ENCODE measurements at regions not wholly inside any gene's neighbourhood (a gene's known extent, or its start where the extent isn't known, plus 50 kb on each side); places are given as distances from the start of the nearest gene placed in this dataset.

DNA sequence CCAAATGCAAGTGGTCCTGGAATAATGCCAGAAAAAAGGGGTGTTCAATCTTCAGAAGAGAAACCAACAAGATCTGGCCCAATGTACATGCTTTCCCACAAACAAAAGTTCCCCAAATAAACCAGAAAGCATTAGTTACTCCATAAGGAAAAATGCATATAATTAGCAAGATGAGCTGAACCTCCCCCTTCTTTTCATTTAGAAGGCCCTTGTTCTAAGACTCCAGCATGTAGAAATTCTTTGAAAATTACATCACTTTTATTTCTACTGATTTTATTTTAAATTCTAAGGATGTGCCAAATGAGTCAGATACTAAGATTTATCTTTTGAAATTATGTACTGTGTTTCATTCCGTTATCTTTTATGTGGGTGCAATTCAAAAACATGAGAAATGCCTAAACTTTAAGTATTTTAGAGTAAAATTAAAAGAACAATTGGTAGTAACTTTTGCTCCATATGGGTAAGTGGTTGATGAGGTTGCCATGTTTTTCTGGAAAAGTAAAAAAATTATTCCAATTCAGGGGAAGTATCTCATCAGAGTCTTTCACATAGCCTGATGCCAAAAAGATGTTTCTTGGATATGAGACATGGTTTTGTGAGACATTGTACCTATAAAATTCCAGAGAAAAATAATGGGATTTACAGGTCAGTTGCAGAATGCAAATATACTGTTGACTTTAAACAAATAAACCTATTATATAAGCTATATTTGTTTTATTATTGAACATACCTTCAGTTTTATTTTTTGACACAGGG, 106.5 kb upstream of the CCDC112 start:
- DNase-seq = no peak

DNA sequence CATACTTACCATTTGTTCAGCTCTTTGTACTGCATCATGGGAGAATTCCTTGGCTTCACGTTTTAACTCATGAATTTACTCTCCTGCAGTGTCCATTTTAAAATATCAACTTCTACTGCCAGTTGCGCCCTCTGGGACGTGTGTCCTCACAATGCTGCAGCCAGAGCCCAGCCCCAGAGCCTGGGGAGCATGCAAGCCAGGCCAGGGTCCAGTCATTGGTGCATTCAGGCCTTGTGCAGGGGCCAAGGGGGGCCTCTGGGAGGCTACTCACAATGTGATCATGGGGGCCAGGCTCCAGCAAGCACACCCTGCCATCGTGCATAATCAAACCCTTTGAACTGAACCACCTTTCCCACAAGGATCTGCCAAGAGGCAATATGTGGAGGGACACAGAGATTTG, 105.6 kb upstream of the CCDC112 start:
- DNase-seq = no peak

DNA sequence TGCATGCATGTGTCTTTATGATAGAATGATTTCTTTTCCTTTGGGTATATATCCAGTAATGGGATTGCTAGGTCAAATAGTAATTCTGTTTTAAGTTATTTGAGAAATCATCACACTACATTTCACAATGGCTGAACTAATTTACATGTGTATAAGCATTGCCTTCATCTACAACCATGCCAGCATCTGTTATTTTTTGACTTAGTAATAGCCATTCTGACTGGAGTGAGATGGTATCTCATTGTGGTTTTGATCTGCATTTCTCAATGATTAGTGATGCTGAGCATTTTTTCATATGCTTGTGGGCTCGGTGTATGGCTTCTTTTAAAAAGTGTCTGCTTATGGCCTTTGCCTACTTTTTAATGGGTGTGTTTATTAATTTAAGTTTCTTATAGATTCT, 102.3 kb upstream of the CCDC112 start:
- DNase-seq = no peak

DNA sequence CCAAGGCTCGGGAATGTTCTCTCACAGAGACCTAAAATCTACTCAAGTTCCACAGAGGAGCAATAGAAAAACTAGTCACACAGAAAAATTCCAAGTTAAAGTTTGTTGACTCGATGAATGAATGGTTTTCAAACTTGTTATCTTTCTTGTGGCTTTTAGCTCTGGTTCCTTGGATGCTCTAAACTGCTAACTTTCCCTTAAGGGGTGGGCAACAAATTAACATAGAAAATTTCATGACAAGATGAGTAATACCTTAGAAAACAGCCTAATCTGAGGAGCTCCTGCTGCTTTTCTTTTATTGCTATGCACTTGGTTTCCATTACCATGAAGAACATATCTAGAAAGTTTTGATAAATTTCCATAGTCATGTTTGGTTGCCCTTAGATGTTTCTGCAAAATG, 100.2 kb upstream of the CCDC112 start:
- DNase-seq = no peak

DNA sequence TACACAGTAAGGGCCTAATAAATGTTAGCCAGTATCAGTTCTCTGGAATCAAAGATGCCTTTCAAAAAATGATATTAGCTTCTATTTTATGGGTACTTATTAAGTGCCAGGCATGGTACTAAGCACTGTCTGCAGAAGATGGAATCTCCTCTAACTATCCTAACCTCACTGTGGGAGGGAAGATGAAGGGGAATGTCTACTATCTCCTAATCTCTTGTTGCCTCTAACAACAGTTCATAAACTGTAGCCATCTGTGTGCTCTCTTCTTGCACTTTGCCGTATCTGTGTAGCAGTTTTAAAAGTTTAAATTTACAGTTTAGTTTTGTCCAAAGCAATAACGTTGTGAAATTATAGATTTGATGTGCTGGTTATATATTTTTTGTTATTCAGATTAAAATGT, 99.6 kb upstream of the CCDC112 start:
- DNase-seq = no peak

DNA sequence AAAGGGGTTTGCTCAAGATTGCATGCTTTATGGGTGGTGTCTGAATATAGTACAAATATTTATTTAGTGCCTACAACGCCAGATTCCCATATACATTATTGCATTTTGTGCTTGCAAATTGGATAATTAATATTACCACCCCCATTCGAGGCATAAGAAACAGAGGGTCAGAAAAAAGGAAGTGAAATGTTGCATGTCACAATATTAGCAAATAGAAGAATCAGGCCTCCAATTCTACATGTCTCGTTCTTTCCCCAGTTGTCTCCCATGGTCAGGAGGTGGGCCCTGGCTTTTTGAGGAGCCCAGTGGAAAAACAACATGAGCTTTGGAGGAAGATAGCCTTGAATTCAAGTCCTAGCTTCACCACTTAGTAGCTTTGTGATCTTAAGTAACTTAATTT, 98.1 kb upstream of the CCDC112 start:
- no peak for DNase-seq

DNA sequence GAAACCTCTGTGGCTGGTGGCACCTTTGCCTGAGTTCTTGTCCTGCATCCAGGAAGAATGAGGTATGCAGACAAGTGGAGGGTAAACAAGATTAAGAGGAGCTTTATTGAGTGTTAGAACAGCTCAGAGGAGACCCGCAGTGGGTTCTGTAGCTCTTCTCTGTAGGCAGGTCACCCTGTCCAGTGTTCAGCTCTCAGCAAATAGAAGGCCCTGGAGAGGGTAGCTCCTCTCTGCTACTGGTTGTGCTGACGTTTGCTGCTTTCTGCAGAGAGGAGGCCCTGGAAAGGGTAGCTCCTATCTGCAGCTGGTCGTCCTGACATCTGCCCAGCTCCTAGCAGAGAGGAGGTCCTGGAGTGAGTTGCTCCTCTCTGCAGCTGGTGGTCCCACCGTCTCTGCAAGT, 96.8 kb upstream of the CCDC112 start:
- no peak for DNase-seq

DNA sequence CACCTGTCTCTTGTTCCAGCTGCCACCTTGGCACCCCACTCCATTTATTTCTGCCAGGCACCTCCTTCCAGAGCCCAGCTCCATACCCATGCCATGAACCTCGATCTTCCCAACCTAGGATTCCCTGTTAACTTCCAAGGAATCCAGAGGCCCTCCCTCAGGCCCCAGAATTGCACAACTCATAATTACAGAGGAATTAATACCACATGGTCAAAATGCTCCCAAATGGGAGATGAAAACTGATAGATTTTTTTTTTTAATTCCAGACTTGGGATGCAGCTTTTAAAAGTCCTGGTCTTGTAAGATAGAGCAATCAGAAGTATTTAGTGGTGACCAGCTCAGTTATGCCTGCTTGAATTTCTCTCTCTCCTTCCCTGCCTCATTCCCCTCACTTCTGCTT, 96.2 kb upstream of the CCDC112 start:
- no peak for DNase-seq

DNA sequence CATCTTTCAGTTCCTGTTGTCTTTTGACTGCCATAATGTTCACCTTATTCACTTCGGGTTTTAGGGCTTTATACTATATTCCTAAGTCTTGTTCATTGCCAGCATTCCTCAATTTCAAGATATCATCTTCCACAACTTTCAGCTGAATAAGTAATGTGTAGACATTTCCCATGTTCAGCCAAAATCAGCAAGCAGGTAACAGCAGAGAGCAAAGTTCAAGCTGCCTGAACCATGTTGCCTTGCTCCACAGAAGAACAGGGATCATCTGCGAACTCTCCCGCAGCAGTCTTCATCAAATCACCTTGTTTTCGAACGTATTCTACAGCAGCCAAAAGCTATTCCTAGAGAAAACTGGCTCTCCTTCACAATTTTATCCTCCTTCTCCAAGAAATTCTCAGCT, 95.3 kb upstream of the CCDC112 start:
- DNase-seq = no peak

DNA sequence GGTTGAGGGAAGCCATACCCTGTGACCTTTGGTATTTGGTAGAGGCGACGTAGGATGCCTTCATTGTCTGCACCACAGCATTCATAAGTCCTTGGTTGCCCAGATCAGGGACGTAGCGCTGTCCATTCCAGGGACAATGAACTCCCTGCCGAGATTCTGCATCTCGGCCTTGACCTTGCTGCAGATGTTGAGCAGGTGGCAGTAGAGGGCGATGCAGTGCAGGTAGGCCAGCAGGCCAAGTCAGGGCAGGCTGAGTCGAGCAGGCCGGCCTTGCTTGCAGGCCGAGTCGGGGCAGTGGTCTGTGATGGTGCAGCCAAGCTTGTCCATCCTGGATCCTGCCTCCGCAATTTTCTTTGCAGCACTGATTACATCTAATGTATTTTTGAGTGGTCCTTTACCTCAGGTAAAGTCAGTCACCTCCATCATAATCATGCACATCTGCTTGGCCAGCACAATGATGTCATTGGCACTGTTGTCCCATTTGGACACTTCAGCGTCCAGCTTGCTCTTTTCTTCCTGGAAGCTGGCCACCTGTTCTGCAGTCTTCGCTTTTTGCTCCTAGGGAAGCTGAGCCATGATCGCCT, 93.4 kb upstream of the CCDC112 start:
- no peak for DNase-seq

DNA sequence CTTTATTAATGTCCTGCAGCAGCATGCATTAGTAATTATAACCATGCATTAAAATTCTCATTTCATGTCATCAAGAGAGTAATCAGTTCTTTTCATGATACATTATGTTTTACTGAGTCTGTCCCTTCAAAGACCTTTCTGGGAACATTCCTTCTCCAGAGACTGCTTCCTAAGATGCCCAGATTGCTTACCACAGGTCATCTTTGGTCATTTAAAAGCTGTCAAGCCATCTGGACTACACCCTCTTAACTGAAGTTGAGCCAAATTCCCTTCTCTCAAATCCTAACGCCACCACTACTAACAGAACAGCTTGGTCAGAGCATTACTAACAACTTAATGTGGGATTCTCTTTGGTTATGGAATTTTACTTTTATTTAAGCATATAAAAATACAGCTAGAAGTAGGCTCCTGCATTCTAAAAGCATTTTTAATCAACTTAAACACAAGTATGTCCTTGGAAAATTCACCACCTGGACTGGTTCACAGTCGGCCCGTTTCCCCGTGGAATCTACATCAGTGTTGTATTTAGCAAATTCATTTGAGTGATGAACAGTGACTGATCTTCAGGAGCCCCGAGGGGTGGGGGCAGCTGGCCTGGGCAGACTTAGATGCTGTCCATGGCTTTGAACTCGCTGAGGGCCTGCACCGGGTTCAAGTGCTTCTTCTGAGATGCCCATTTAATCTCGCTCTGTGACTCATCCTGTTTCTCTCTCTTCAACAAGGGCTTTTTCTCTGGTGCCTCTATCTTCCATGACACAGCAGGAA, 92.8 kb upstream of the CCDC112 start:
- DNase-seq = no peak

DNA sequence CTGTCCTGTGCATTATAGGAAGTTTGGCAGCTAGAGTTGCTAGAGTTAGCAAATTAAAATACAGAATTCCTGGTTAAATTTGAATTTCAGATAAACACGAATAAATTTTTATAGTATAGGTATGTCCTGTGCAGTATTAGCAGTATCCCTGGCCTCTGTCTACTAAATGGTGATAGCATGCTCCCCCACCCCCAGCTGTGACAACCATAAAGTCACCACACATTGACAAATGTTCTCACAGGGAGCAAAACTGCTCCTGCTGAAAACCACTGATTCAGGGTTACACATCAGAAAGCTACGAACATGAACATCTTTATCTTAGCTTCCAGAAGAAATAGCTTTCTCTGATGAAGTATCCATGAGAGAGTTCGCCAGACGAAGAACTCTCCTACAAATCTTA, 91.8 kb upstream of the CCDC112 start:
- DNase-seq = no peak

DNA sequence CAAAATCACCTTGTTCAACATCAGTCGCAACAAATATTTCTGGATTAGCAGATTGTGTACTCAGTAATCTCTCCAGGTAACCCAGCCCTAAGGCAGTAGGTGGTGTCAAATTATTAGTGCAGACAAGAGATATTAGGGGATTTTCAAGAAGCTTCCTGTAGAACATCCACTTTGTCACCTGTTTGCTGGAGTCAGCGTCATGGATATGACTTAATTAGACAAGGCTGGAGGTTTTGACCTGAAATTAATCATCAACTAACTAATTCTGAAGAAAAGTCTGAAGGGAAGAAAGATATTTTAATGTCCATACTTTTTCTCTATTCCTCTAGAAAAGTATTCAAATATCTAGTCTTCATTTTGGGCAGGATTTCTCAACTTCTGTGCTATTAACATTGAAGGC, 91.4 kb upstream of the CCDC112 start:
- DNase-seq = no peak

DNA sequence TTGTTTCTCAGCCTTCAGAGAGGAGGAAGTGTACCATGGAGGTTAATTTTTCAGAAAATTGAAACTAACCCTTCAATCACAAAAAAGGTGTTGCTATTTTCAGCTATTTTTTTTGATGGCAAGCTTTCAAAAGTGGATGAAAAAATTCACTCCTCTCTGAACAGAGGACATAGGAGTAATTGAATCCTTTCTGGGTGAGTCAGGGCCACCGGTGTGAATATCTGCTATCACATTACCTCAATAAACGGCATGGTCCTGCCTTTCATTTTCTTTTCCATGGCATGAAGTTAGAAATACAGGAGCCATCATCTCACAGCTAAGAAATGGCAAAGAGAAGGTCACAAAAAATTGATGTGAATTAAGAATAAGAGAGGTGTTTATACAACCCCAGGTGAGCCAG, 90.2 kb upstream of the CCDC112 start:
- no peak for DNase-seq

DNA sequence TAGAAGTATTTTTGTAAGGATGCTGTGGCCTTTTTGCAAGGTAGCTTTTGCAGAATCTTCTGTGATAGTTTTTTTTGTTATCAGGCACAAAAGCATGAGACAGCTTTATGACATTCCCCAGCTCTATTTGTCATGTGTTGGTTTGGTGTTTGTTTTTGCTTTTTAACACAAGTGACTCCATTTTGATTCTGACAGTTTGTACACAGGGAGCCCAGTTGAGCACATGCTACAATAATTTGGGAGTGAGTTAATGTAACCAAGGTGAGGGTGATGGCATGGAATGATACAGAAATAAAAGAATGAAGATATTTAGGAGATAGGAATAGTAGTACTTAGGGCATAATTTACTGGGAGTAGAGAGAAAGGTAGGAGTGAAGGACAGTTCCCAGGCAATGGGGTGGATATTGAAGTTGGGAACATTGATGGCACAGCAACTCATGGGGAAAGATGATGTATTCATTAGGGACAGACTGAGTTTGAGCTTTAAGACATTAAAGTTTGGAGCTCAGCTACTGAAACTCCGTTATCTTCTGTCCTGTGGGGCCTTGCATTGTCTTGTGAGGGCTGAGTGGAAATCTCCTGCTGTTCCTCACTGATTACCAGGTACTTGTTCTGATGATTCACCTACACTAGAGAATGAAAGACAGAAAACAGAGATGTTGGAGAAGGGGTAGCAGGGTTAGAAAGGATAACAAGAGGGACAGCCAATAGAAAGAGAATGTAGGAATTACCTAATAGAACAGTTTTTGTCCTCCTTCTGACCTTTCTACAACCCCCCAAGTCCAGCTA, 88.3 kb upstream of the CCDC112 start:
- no peak for DNase-seq

DNA sequence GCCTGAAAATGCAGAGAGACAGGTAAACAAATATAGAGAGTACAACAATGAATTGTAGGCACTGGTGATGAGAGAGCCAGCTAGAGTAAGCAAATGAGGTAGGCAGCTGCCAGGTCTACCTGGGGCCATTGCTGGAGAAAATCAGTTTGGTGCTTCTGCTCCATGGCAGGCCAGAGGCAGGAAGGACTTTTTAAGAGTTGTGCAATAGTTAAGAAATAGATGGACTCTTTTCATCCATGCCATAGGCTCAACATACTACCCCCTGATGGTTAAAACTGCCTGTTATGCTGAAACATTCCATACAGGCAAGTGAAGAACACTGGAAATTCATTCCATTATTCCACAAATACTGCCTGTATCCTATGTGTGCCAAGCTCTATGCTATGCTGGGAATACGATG, 86.5 kb upstream of the CCDC112 start:
- no peak for DNase-seq

DNA sequence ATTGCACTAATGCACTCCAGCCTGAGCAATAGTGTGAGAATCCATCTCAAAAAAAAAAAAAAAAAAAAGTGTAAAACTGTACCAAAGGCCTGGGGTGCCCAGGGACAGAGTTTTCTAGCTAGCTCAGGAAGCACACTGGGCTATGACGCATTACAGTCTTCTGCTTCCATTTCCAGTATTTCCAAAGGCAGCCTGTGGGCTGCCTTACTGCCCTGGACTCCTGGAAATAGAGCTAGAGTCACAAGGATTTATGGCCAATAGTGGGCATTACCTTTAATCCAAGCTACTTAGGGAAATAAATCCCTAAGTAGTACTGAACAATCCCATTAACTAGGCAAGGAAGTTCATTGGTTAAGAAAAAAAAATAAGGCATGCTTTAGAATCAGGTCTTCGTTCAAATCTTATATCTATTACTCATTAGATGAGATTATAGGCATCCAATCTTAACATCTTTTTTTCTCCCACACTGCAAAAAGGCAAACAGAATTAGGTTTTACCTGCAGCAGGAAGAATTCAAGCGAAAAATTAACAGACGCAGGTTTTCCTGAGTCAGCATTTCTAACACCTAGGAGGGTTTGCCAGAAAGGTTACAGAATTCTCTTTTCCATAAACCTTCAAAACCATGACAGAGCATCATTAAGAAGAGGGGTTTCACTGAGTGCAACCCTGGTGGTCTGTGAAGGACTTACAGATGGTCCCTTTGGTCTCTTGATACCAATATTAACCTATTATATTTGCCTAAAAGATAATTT, 85.6 kb upstream of the CCDC112 start:
- no peak for DNase-seq

DNA sequence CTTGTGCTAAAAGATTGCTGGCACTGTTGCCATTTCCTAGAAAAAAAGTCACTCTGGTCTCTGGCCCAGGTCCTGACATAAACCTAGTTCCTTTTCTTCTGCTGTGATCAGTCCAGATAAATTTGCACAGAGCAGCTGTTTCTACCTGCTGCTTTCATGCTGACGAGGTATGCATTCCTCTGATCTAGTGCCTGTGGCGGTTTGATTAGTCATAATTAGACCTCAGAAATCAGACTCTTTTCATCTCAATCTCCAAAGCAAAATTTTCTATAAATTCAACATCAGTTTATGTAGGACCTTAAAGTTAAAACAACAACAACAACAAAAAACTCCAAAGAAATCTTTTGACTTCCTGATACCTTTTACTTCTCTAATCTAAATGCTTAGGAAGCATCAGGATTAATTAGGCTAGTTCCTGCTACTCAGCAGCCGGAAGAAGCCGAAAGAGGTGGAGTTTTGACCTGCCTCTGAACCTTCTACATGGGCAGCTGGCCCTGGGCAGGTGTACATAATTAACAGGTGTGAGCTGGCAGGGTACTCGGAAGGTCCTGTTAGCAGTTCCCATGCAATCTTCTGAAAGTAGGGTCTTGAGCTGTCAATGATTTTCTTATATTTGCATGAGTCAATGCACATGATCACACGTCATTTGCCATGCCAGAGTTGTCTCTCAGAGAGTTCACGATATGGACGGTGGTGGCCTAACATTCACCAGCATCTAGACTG, 83.3 kb upstream of the CCDC112 start:
- DNase-seq = no peak

DNA sequence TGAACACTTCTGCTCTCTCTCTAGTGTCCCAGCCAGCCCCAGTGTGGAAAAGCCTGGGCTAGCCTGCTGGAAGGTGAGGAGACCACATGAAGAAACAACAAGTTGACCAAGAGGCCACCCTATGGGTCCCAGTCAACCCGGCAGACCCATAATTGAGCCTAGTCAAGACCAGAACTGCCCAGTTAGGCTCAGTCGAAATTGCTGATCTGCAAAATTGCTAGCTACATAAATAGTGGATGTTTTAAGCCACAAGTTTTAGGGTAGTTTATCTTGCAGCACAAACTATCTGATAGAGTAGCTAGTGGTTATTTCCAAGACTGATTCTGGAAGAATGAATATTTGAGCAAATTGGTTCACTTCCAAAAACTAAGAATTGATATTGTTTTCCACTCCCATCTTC, 82.3 kb upstream of the CCDC112 start:
- no peak for DNase-seq

DNA sequence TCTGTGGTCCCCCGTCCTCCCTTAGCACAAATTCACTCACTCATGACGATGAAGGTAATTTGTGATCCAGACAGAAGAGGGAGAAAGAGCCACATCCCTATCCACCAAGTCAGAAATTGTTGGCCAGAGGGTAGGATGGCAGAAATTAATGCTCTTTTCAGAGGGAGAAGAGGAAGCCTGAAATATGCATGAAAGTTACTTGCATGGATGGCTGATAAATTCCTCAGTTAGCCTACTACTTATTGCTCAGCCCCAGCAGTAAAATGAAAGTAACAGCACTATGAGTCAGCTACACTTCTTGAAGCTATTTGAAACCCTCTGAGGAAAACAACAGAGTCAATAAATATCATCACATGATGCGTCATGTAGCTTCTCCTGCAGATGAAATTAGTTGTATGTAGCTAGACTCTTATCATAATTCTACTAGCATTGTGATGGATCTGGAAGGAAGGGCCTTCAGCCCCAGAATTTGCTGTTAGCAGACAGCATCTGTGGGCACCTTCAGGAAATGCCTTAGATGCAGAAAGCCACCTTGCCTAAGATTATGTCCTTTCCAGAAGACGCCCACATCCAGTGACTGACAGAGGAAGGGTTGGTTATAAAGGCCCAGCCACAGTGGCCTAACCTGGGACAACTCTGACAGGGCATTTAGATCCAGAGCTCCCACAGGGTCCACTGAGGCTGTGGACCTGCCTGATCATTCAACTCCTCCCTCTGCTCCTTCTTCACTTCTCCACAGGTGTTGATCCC, 81.2 kb upstream of the CCDC112 start:
- no peak for DNase-seq

DNA sequence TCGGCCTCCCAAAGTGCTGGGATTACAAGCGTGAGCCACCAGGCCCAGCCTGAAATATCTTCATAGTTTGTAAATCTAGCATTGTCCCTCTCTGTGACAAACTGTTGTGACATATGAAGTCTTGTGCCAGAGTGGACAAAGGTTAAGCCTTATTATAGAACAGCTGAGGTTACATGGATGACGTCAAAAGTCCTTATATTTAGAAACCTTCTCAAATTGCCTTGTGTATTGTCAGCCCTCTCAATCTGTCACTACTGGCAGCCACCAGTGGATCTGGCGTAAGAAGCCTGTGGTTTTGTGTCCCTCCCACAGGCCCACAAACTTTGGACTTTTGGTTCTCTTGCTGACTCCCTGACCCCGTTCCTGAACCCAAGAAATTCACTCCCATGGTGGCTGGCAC, 79.4 kb upstream of the CCDC112 start:
- no peak for DNase-seq

Measured in NCI-H1694 treated with DMSO at 0.1 percent for 48 hours (cell line).